ENCODE measurements at regions not wholly inside any gene's neighbourhood (a gene's known extent, or its start where the extent isn't known, plus 50 kb on each side); places are given as distances from the start of the nearest gene placed in this dataset.

GRCh38 chr6:49038294-49038822 is 424.7 kb downstream of the MMUT start:
- Histone ChIP-seq H3K79me2 (ENCODE audit: insufficient read depth, low read length) (no peaks in the 10 kb centered on the region), H3K36me3 (ENCODE audit: insufficient read depth, low read length) (no peaks in the 10 kb centered on the region), H3K4me2 (ENCODE audit: insufficient read depth, low read length) (no peak overlapping the region), H3K9me3 (ENCODE audit: low read depth, low read length) (no peaks in the 10 kb centered on the region), H4K20me1 (ENCODE audit: insufficient read depth, low read length) (no peaks in the 10 kb centered on the region), H3K27ac (ENCODE audit: low read depth, low read length) (no peak overlapping the region), H3K4me3 (ENCODE audit: insufficient read depth, low read length) (no peak overlapping the region), H3K4me1 (ENCODE audit: insufficient read depth, low read length) (no peaks in the 10 kb centered on the region), H2AFZ (ENCODE audit: low read length) (no peak overlapping the region), H3K27me3 (ENCODE audit: insufficient read depth, low read length) (no peaks in the 10 kb centered on the region)
- no peak for DNase-seq (ENCODE audit: insufficient read length, low spot score, missing footprints)
- no peak for TF ChIP-seq CTCF (IDR thresholded peaks at IDR 0.05; ENCODE audit: extremely low read depth, low read depth, low read length)

- Histone ChIP-seq H2AFZ (ENCODE audit: low read length) (no peak overlapping the region), H3K4me1 (ENCODE audit: insufficient read depth, low read length) (no peaks in the 10 kb centered on the region), H3K36me3 (ENCODE audit: insufficient read depth, low read length) (no peaks in the 10 kb centered on the region), H4K20me1 (ENCODE audit: insufficient read depth, low read length) (no peaks in the 10 kb centered on the region), H3K27me3 (ENCODE audit: insufficient read depth, low read length) (no peaks in the 10 kb centered on the region), H3K79me2 (ENCODE audit: insufficient read depth, low read length) (no peaks in the 10 kb centered on the region), H3K27ac (ENCODE audit: low read depth, low read length) (no peak overlapping the region), H3K4me3 (ENCODE audit: insufficient read depth, low read length) (no peak overlapping the region), H3K4me2 (ENCODE audit: insufficient read depth, low read length) (no peak overlapping the region), H3K9me3 (ENCODE audit: low read depth, low read length) (no peaks in the 10 kb centered on the region)
- no peak for DNase-seq (ENCODE audit: insufficient read length, low spot score, missing footprints)
- no peak for TF ChIP-seq CTCF (IDR thresholded peaks at IDR 0.05; ENCODE audit: extremely low read depth, low read depth, low read length)
Observed at GRCh38 chr6:49030251-49031020, 432.6 kb downstream of the MMUT start.

GRCh38 chr6:49027644-49028043 is 435.4 kb downstream of the MMUT start:
- no peaks in the 10 kb centered on the region for H3K4me1 ChIP-seq (ENCODE audit: insufficient read depth, low read length)
- H3K79me2 ChIP-seq (ENCODE audit: insufficient read depth, low read length): no peaks in the 10 kb centered on the region
- TF ChIP-seq CTCF (IDR thresholded peaks at IDR 0.05; ENCODE audit: extremely low read depth, low read depth, low read length): no peak
- no peaks in the 10 kb centered on the region for H3K36me3 ChIP-seq (ENCODE audit: insufficient read depth, low read length)
- no peaks in the 10 kb centered on the region for H3K27me3 ChIP-seq (ENCODE audit: insufficient read depth, low read length)
- no peaks in the 10 kb centered on the region for H4K20me1 ChIP-seq (ENCODE audit: insufficient read depth, low read length)
- H3K4me2 ChIP-seq (ENCODE audit: insufficient read depth, low read length): no peak overlapping the region
- no peak overlapping the region for H3K27ac ChIP-seq (ENCODE audit: low read depth, low read length)
- H3K9me3 ChIP-seq (ENCODE audit: low read depth, low read length): no peaks in the 10 kb centered on the region
- no peak overlapping the region for H2AFZ ChIP-seq (ENCODE audit: low read length)
- no peak for DNase-seq (ENCODE audit: insufficient read length, low spot score, missing footprints)
- H3K4me3 ChIP-seq (ENCODE audit: insufficient read depth, low read length): no peak overlapping the region

Measured in osteoblast (primary cell).